SK-N-SH (cell line): ENCODE measurements at regions not wholly inside any gene's neighbourhood (a gene's known extent, or its start where the extent isn't known, plus 50 kb on each side); places are given as distances from the start of the nearest gene placed in this dataset.

Experiments used
- CTCF ChIP-seq: fragments of 200-600 bp; sonication (generic); IDR thresholded peaks from 2 replicates; pipeline ENCODE4 v1.6.1; 2017; ENCODE audit warnings: antibody characterized with exemption, mild to moderate bottlenecking, moderate library complexity
- SMC3 ChIP-seq: IDR thresholded peaks from 2 replicates; pipeline ENCODE4 v1.6.1; 2012; ENCODE audit warnings: low read depth, low read length, improper control_type of control experiment

- TF ChIP-seq CTCF (no peak), SMC3 (no peak)
Measured at GRCh38 chr11:82636615-82637014, 97.0 kb downstream of the FAM181B start.
